ENCODE measurements at regions not wholly inside any gene's neighbourhood (a gene's known extent, or its start where the extent isn't known, plus 50 kb on each side); places are given as distances from the start of the nearest gene placed in this dataset.

- Histone ChIP-seq H3K4ac (ENCODE audit: low read depth, low read length) (no peak overlapping the region), H3K9me3 (ENCODE audit: insufficient read depth, low read depth, low read length) (no peaks in the 10 kb centered on the region), H2BK12ac (ENCODE audit: low read length) (no peak overlapping the region), H3K79me1 (ENCODE audit: low read length) (peaks cover 2% of the 10 kb centered on the region), H4K91ac (ENCODE audit: low read depth, low read length) (no peak overlapping the region), H2BK5ac (ENCODE audit: low read depth, low read length, poor library complexity) (no peak overlapping the region), H3K4me2 (ENCODE audit: low read length) (no peak overlapping the region), H3K4me3 (ENCODE audit: low read depth, low read length) (no peak overlapping the region), H4K12ac (ENCODE audit: low read depth, low read length) (no peak overlapping the region), H3K27me3 (ENCODE audit: insufficient read depth, low read length) (no peaks in the 10 kb centered on the region), H3K27ac (ENCODE audit: low read depth, low read length) (no peak overlapping the region), H3K14ac (ENCODE audit: low read length) (no peak overlapping the region), H3K4me1 (ENCODE audit: control insufficient read depth in 1 of 2, insufficient read depth in 2 of 2, low read length in 2 of 2) (peaks cover 3 to 5% of the 10 kb centered on the region in 2 experiments), H3K23ac (ENCODE audit: low read length) (no peak overlapping the region), H3K79me2 (ENCODE audit: control insufficient read depth, insufficient read depth, low read length, poor library complexity) (no peaks in the 10 kb centered on the region), H2AFZ (ENCODE audit: insufficient read depth, low read length, poor library complexity) (no peak overlapping the region), H3K18ac (ENCODE audit: low read length) (no peak overlapping the region), H4K8ac (ENCODE audit: low read depth, low read length) (no peak overlapping the region), H3K36me3 (ENCODE audit: control insufficient read depth in 1 of 2, insufficient read depth in 2 of 2, low read length in 2 of 2) (no peaks in the 10 kb centered on the region), H2AK5ac (ENCODE audit: low read length) (no peak overlapping the region), H3K9ac (ENCODE audit: low read length) (no peak overlapping the region), H2BK120ac (ENCODE audit: insufficient read depth, low read length, poor library complexity) (no peak overlapping the region)
- no peak for DNase-seq
Observed at GRCh38 chr15:39159833-39160232, 421.0 kb upstream of the THBS1 start.

- Histone ChIP-seq H3K14ac (ENCODE audit: low read length) (no peak overlapping the region), H2BK120ac (ENCODE audit: insufficient read depth, low read length, poor library complexity) (no peak overlapping the region), H3K79me2 (ENCODE audit: control insufficient read depth, insufficient read depth, low read length, poor library complexity) (no peaks in the 10 kb centered on the region), H2AFZ (ENCODE audit: insufficient read depth, low read length, poor library complexity) (no peak overlapping the region), H3K9ac (ENCODE audit: low read length) (no peak overlapping the region), H3K79me1 (ENCODE audit: low read length) (peaks cover 2% of the 10 kb centered on the region), H2BK12ac (ENCODE audit: low read length) (no peak overlapping the region), H4K12ac (ENCODE audit: low read depth, low read length) (no peak overlapping the region), H3K23ac (ENCODE audit: low read length) (no peak overlapping the region), H3K36me3 (ENCODE audit: control insufficient read depth in 1 of 2, insufficient read depth in 2 of 2, low read length in 2 of 2) (no peaks in the 10 kb centered on the region), H3K4me3 (ENCODE audit: low read depth, low read length) (no peak overlapping the region), H3K4me1 (ENCODE audit: control insufficient read depth in 1 of 2, insufficient read depth in 2 of 2, low read length in 2 of 2) (peaks cover 3 to 5% of the 10 kb centered on the region in 2 experiments), H3K27me3 (ENCODE audit: insufficient read depth, low read length) (no peaks in the 10 kb centered on the region), H2BK5ac (ENCODE audit: low read depth, low read length, poor library complexity) (no peak overlapping the region), H3K4me2 (ENCODE audit: low read length) (no peak overlapping the region), H3K27ac (ENCODE audit: low read depth, low read length) (no peak overlapping the region), H3K9me3 (ENCODE audit: insufficient read depth, low read depth, low read length) (no peaks in the 10 kb centered on the region), H4K91ac (ENCODE audit: low read depth, low read length) (no peak overlapping the region), H3K4ac (ENCODE audit: low read depth, low read length) (no peak overlapping the region), H3K18ac (ENCODE audit: low read length) (no peak overlapping the region), H4K8ac (ENCODE audit: low read depth, low read length) (no peak overlapping the region), H2AK5ac (ENCODE audit: low read length) (no peak overlapping the region)
- no CpG with 5 or more reads among the region's 1 CpG for WGBS (ENCODE audit: extremely low coverage, insufficient coverage, insufficient read length)
- no peak for DNase-seq
Observed at GRCh38 chr15:39161096-39161495, 419.8 kb upstream of the THBS1 start.

- H3K79me2 ChIP-seq (ENCODE audit: control insufficient read depth, insufficient read depth, low read length, poor library complexity): no peaks in the 10 kb centered on the region
- no CpG with 5 or more reads among the region's 2 CpGs for WGBS (ENCODE audit: extremely low coverage, insufficient coverage, insufficient read length)
- no peak overlapping the region for H2AFZ ChIP-seq (ENCODE audit: insufficient read depth, low read length, poor library complexity)
- no peaks in the 10 kb centered on the region for H3K27me3 ChIP-seq (ENCODE audit: insufficient read depth, low read length)
- no peak overlapping the region for H4K12ac ChIP-seq (ENCODE audit: low read depth, low read length)
- H3K79me1 ChIP-seq (ENCODE audit: low read length): no peaks in the 10 kb centered on the region
- H3K4me3 ChIP-seq (ENCODE audit: low read depth, low read length): no peak overlapping the region
- no peak overlapping the region for H3K9ac ChIP-seq (ENCODE audit: low read length)
- no peak overlapping the region for H3K14ac ChIP-seq (ENCODE audit: low read length)
- no peaks in the 10 kb centered on the region for H3K9me3 ChIP-seq (ENCODE audit: insufficient read depth, low read depth, low read length)
- H3K36me3 ChIP-seq (ENCODE audit: control insufficient read depth in 1 of 2, insufficient read depth in 2 of 2, low read length in 2 of 2): no peaks in the 10 kb centered on the region
- no peak overlapping the region for H3K4me2 ChIP-seq (ENCODE audit: low read length)
- no peaks in the 10 kb centered on the region for H3K4me1 ChIP-seq (ENCODE audit: control insufficient read depth in 1 of 2, insufficient read depth in 2 of 2, low read length in 2 of 2)
- no peak for DNase-seq
- no peak overlapping the region for H4K91ac ChIP-seq (ENCODE audit: low read depth, low read length)
- H2BK12ac ChIP-seq (ENCODE audit: low read length): no peak overlapping the region
- no peak overlapping the region for H4K8ac ChIP-seq (ENCODE audit: low read depth, low read length)
- no peak overlapping the region for H2BK5ac ChIP-seq (ENCODE audit: low read depth, low read length, poor library complexity)
- H3K23ac ChIP-seq (ENCODE audit: low read length): no peak overlapping the region
- H3K18ac ChIP-seq (ENCODE audit: low read length): no peak overlapping the region
- no peak overlapping the region for H2AK5ac ChIP-seq (ENCODE audit: low read length)
- no peak overlapping the region for H3K4ac ChIP-seq (ENCODE audit: low read depth, low read length)
- no peak overlapping the region for H3K27ac ChIP-seq (ENCODE audit: low read depth, low read length)
- H2BK120ac ChIP-seq (ENCODE audit: insufficient read depth, low read length, poor library complexity): no peak overlapping the region
Observed at GRCh38 chr15:39165020-39165706, 415.7 kb upstream of the THBS1 start.

GRCh38 chr15:39167164-39168058 lies 413.5 kb upstream of the THBS1 start:
- H3K9ac ChIP-seq (ENCODE audit: low read length): no peak overlapping the region
- no peak overlapping the region for H4K8ac ChIP-seq (ENCODE audit: low read depth, low read length)
- no peaks in the 10 kb centered on the region for H3K9me3 ChIP-seq (ENCODE audit: insufficient read depth, low read depth, low read length)
- H3K27me3 ChIP-seq (ENCODE audit: insufficient read depth, low read length): no peaks in the 10 kb centered on the region
- peaks cover 4 to 5% of the 10 kb centered on the region in 2 experiments for H3K4me1 ChIP-seq (ENCODE audit: control insufficient read depth in 1 of 2, insufficient read depth in 2 of 2, low read length in 2 of 2)
- H3K18ac ChIP-seq (ENCODE audit: low read length): no peak overlapping the region
- H3K79me2 ChIP-seq (ENCODE audit: control insufficient read depth, insufficient read depth, low read length, poor library complexity): no peaks in the 10 kb centered on the region
- H3K36me3 ChIP-seq (ENCODE audit: control insufficient read depth in 1 of 2, insufficient read depth in 2 of 2, low read length in 2 of 2): no peaks in the 10 kb centered on the region
- no peak overlapping the region for H3K4me3 ChIP-seq (ENCODE audit: low read depth, low read length)
- no peak overlapping the region for H3K14ac ChIP-seq (ENCODE audit: low read length)
- no peak overlapping the region for H2AK5ac ChIP-seq (ENCODE audit: low read length)
- no peak overlapping the region for H2BK12ac ChIP-seq (ENCODE audit: low read length)
- H3K79me1 ChIP-seq (ENCODE audit: low read length): peaks cover 6% of the 10 kb centered on the region
- WGBS (ENCODE audit: extremely low coverage, insufficient coverage, insufficient read length): no CpG with 5 or more reads among the region's 4 CpGs
- no peak overlapping the region for H4K12ac ChIP-seq (ENCODE audit: low read depth, low read length)
- H3K27ac ChIP-seq (ENCODE audit: low read depth, low read length): no peak overlapping the region
- no peak overlapping the region for H3K4me2 ChIP-seq (ENCODE audit: low read length)
- H2BK120ac ChIP-seq (ENCODE audit: insufficient read depth, low read length, poor library complexity): no peak overlapping the region
- H3K23ac ChIP-seq (ENCODE audit: low read length): no peak overlapping the region
- no peak overlapping the region for H4K91ac ChIP-seq (ENCODE audit: low read depth, low read length)
- DNase-seq: no peak
- no peak overlapping the region for H2AFZ ChIP-seq (ENCODE audit: insufficient read depth, low read length, poor library complexity)
- H3K4ac ChIP-seq (ENCODE audit: low read depth, low read length): no peak overlapping the region
- H2BK5ac ChIP-seq (ENCODE audit: low read depth, low read length, poor library complexity): no peak overlapping the region

Measured in trophoblast cell (in vitro differentiated cells and primary cell).